Stimulated activated CD8-positive, alpha-beta memory T cell treated with anti-CD3 and anti-CD28 coated beads, Interleukin-15, amount 100 ng/mL, for 1 hour (primary cell): ENCODE measurements at regions not wholly inside any gene's neighbourhood (a gene's known extent, or its start where the extent isn't known, plus 50 kb on each side); places are given as distances from the start of the nearest gene placed in this dataset.
A peak's percentile ranks its signal among the peaks of the same experiment; 100 is the strongest.

ENCODE experiments used
- DNase-seq: peaks from one replicate; pipeline ENCODE4 v3.0.0-alpha.2; 2020; ENCODE audit warnings: low read depth

DNA sequence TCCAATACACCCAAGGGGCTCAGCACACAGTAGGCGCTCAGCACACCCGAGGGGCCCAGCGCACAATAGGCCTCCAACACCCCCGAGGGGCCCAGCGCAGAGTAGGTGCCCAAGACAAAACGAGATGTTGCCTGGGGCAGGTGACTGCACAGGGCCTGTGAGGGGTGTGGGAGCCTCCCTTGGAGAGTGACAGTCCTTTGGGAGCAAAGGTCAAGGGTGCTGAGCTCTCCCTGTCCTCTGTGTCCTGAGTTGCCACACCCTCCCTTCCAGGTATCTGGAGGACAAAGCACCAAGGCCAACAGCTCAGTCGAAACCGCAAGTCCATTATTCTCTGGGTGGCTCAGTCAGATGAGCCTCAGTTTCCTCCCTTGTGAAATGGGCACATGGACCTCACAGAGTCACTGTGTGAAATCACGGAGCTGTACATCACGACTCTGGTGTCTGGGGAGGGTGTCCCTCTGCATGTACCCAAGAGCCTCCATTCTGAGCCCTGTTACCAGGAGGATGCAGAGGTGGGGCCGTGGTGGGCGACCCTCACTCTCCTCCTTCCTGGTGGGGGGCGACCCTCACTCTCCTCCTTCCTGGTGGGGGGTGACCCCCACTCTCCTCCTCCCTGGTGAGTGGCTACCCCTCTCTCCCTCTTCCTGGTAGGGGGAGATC lies 81.3 kb downstream of the FOXL3 start:
- no peak for DNase-seq

DNA sequence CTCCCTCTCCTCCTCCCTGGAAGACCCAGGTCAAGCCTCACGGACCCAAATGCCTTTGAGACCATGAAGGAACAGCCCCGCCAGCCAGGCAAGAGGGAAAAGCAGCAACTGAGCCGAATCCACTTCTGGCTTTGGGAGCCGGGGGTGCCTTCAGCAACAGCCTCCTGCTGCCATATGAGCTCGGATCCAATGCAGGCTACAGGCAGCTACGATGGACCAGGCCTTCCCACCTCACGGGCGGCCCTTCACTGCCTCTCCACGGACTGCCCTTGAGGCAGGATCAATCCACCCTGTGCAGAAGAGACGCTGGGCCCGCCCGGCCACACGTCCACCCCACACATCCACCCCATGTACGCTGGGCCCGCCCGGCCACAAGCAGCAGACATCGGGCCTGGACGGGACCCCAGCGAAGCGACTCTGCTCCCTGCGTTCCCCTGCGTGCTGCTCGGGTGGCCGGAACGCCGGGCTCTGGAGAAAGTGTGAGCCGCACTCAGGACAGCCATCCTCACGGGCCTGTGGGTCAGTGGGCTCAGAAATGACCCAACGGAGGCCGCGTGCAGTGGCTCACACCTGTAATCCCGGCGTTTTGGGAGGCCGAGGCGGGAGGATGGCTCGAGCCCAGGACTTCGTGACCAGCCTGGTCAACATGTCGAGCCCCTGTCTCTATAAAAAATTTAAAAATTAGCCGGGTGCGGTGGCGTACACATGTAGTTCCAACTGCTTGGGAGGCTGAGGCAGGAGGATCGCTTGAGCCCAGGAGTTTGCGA lies 82.0 kb downstream of the FOXL3 start:
- DNase-seq, result no peak

DNA sequence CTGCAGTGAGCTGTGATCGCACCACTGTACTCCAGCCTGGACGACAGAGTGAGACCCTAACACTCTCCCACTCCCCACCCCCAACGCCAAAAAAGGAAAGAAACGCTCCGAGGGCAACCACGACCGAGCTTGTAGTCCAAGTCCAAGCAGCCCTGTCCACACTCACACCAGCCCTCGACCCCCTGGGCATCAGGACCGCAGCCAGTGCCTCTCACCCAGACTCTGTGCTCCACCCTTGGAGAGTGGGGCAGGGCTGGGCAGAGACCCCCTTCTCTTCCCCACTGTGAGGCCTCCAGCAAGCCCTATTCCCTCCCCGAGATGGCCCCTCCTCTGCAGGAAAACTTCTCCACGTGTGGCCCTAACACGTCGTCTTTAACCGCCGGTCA lies 82.6 kb downstream of the FOXL3 start:
- DNase-seq, result no peak

DNA sequence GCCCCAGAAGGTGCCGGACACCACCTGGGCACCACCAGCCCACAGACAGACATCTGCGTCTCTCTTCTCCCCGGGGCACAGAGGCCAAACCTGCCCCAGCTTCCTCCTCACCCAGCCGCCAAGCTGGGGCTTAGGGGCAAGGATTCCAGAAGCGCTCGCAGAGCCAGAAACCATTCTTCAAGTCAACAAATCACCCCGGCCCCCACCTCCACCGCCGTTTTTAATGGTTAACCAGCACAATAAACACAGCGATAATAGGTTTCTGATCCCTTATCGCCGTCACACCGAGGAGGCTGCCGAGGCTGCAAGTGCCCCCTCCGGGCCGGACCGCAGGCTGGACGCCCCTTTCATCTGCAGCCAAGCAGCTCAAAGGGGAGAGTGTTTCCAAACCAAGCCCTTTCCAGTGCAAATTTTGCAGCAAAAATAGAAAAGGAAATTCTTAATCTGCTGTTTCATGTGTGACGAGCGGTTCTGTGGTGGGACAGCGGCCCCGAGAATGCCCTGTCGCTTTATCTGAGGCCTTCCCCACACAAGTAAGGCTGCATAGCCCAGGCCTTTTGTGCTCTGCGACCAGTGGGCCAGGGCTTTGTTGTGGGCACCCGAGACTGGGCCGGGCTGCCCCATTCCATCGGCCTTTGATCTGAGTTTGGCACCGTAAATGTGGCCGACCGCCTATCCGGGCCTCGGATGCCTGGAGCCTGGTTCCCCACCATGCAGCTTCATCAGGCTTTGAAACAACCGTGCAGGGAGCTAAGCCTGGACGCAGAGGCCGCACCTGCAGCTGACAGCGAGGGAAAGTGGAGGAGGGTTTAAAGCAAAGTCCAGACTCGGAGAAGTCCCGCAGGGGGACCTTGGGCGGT lies 83.2 kb downstream of the FOXL3 start:
- DNase-seq, result no peak

DNA sequence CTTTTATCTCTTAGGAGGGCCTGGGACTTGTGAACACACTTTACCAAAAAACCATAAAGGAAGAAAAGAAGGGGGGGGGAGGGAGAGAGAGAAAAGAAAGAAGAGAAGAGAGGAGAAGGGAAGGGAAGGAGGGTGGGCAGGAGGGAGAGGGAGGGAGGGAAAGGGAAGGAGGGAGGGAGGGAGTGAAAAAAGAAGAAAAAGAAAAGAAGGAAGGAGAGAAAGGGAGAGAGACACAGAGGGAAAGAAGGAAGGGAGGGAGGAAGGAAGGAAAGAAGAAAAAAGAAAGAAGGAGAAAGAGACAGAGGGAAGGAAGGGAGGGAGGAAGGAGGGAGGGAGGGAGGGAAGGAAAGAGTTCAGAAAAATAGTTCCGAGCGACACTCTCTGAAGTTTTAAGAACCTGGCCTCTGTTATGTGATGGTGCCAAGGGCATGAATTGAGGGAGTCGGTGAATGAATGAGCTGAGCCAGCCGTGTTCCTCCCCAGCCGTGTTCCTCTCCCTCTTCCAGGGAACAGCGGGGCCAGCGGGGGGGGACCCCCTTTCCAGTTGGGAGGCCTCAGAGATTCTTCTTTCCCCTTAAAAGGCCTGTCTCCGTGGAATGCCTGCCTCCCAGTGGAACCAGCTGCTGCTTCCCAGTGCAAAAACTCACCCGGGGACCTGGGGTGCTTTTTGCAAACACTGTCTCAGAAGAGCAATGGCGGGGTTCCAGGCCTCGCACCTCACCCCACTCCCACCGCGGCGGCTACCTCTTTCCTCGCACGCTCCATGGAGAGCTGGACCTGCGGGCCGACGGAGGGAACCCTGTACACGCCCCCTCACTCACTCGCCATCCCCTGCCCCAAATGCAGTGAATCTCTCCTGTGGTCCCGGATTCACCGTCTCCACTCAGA lies 84.1 kb downstream of the FOXL3 start:
- no peak for DNase-seq

DNA sequence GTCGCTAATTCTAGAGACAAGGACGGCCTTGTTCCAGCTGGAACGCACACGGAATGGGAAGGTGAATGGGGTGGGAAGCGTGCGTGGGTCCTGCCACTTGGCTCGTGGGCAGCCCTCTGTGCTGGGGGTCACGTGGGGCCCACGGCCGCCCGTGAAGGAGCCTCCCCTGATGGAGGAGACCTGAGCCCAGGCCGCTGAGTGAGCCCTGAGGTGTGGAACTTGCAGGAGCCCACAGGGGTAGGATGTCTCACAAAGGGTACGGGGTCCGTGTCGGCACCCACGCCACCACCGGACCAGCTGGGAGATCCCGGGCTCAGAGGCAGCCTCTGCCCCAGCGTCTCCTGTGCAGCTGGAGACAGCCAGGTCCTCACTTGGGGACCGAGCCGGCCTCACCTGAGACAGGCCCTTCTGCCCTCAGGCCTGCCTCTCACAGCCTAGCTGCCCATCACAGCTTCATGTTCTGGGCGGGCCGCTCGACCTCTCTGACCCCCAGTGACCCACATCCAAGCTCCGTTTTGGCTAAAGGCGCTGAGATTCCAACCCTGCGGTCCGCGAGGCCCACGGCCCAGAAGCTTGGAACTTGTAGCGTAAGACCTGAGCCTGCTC lies 84.8 kb downstream of the FOXL3 start:
- no peak for DNase-seq

DNA sequence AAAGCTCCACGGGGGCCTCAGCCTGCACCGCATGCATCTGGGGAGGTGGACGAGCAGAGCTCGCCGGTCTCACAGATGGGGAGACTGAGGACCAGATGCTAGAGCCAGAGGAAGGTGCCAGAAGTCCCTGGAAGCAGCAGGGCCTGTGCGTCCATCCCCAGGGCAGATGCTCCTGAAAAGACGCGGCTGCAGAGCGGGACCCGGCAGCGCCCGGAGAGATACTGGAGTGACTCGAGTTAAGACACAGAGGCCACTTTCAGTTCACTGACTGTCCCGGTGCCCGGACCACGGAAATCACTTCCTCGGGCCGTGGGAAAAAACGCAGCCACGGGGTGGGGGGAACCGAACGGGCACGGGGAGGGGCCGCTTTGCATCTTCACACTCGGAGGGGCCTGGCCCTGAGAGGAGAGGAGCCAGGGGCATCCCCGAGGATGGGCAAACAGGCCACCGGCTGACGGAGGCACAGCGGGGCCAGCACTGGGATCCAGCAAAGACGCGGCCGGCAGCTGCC lies 85.4 kb downstream of the FOXL3 start:
- DNase-seq, result no peak

DNA sequence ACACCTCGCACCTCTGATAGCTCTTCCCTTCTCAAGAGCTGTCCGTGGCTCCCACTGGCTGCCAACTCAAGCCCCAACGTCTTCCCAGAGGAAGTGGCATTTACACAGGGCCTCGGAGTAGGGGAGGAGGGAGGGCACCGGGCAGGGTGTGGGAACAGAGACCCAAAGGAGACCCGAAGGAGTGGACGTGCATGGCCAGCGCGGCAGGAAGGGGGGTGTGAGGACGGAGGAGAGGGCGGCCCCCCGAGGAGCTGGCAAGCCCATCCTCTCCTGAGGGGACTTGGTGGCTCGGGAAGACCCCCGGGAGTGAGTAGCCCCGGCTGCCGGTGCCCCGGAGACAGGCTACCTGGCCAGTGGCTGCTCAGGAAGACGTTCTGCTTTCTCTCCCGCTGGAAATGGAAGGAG lies 85.9 kb downstream of the FOXL3 start:
- no peak for DNase-seq

DNA sequence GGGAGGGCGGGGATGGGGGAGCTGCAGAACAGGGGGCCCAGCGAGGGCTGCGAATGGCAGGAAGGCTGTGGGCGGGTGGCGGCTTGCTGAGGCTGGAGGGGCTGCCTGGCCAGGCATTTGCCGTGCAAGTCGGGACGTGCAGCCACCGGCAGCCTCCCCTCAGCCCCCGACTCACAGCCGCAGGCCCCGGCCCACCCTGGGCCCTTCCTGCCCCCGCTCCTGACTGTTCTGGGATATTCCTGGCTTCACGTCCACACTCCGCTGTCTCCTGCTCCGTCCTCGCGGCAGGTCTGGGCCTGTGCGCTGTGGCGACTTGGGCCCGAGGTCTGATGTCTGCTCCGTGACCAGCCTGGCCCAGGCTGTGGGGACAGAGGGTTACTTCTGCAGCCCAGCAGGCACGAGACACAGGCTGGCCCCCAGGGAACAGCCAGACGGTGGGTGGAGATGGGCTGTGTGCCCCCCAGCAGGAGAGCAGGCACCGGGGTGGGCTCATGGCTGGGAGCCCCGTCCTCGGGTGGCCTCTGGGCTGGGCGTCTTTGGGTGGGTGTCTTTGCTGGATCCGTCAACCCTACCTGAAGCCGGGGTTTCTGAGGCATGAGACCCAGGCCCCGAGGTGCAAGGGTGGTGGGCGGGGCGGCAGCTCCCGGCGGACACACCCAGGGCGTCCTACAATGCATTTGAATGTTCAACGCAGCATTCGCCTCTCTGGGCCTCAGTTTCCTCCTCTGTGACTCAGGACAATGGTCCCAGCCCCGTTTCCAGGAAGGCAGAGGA lies 86.5 kb downstream of the FOXL3 start:
- DNase-seq, result no peak

DNA sequence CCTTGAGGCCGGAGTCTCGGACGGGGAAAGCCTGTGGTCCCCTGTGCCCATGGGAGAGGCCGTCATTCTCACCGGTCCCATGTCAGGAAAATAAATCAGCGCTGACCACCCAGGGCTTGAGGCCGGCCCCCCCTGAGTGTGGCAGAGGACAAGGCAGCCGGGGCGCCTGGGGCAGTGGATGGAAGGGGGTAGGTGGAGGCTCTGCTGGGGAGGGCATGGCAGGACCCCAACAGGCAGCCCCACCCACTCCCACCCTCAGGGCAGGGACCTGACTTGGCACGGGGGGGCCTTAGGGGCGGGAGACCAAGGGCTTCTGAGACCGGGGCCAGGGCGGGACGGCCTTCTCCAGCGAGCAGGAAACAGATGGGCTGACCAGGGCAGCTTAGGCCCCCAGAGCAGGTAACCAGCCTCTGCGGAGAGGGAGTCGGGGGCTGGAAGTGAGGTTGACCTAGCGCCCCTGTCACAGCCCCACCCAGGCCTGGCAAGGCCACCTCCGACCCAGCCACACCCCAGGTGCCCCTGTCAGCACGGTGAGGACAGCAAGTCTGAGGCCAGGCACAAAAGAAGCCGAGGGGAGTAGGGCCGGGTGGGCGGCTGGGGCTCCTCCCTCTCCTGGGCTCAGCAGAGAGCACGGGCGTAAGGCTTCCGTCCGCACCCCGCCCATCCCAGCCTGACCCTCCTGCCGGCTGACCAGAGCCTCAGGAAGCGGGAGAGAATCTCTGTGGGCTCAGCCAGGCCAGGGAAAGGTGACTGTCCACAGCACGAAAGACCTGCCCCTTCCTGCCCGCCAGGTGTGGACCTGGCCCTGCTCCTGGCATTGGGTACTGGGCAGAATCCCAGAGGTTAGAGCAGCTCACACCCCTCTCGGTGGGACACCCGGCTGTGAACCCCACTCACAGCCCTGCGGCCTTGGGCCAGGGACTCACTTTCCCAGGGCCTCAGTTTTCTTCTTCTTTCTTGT lies 87.4 kb downstream of the FOXL3 start:
- no peak for DNase-seq

DNA sequence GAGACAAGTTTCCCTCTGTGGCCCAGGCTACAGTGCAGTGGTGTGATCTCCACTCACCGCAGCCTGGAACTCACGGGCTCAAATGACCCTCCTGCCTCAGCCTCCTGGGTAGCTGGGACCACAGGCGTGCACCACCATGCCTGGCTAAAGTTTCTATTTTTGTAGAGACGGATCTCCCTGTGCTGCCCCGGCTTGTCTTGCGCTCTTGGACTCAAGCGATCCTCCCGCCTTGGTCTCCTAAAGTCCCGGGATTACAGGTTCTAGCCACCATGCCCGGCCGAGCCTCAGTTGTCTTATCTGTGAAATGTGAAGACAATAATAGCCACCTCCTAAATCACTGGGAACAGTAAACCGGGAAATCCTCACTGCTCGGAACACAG lies 88.1 kb downstream of the FOXL3 start:
- DNase-seq, result no peak

DNA sequence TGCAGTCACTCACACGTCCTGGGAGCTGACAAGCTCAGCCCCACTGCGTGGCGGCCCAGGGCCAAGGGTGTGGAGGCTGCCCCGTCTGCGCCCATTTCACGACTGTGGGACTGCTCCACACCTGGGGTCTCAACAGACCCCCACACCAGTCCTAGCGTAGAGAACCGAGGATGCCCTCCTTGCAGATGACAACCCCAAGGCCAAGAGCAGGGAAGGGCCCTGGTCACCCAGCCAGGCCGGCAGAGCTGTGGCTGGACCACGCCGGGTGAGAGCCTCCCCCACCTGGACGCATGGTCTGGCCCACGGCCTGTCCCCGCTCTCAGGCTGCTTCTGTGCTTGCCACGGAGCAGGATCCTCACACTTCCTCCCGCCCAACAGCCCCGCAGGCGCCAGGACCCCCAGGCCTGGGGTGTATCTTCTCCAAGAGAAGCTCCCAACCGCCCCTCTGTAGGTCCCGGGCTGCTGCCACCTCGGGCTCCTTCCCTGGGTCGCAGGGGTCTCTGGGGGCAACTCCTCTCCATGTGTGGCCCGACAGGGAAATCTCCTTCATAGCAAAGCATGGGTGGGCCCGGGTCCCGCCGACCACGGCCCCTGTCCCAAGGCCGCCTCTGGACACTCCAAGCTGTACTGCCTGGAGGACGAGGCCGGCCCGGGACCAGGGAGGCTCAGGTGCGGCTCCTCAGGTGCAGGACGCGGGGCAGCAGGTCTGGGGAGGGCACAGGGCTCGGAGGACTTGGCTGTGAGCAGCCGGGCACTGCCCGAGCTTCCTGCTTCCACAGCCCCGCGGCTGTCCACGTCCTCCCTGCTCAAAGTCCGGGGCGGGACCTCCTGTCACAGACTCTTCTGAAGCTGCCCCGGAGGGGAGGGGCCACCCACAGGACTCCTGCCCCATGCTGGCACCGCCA lies 88.8 kb downstream of the FOXL3 start:
- DNase-seq, result no peak

DNA sequence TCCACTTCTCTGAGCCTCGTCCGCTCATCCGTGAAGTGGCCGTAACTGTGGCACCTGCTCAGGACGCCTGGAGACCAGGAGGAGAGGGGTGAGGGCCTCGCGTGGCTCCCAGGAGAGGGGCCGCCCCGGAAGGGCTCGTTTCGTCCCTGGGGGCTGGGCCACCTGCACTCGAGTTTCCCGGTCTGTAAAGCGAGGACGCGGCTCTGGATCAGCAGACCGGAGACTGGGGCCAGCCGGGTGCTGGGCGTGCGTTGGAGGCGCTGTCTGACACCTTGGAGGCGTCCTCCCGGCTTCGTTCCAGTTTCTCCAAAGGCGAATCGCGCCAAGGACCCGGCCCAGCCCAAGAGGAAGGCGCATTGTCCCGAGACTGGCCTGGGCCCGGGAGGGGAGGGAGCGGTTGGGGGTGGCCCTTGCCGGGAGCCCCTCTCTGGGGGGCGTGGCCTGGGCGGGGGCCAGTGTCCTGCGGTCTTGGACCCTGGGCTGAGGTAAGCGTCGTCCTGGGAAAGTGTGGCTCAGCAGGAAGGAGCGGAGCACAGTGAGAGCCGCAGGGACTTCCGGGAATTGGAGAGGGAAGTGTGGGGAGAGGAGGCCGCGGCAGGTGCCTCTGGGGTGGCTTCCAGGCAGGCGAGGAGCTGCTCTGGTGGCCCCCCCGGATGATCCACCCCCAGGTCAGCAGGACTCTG lies 89.6 kb downstream of the FOXL3 start:
- no peak for DNase-seq

DNA sequence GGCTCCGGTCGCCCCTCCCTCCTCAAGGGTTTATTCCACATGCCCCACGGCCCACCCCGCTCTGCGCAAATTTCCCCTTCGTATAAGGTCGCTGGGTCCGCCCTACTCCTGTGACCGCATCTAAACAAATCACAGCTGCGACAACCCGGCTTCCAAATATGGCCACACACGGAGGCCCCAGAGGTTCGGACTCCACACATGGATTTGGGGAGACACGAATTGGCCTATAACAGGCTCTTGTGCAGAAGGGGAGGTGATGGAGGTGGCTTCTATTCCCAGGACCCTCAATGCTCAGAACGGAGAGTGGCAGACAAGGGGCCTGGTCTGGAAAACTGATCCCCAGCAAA lies 90.1 kb downstream of the FOXL3 start:
- DNase-seq, result no peak

DNA sequence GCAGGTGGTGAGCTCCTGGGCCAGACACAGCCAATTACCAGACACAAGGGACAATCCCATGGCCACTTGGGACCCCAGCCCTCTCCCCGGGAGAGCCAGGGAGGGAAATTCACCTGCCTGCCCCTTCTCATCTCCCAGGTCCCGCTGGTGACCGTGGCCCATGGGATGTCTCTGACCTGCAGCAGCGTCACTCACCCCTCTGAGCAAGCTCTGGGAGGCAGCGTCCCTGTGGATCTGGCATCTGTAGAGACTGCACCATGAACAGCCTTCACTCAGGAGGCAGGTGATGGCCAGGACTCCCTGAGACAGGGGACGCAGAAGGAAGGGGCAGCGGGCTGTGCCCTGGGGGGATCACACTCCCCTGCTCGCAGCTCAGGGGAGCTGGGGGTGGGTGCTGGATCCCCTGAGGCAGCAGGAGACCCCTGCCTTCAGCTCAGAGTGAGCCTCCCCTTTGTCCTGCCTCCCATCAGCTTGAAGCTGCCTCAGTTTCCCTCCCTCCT lies 90.8 kb downstream of the FOXL3 start:
- no peak for DNase-seq

DNA sequence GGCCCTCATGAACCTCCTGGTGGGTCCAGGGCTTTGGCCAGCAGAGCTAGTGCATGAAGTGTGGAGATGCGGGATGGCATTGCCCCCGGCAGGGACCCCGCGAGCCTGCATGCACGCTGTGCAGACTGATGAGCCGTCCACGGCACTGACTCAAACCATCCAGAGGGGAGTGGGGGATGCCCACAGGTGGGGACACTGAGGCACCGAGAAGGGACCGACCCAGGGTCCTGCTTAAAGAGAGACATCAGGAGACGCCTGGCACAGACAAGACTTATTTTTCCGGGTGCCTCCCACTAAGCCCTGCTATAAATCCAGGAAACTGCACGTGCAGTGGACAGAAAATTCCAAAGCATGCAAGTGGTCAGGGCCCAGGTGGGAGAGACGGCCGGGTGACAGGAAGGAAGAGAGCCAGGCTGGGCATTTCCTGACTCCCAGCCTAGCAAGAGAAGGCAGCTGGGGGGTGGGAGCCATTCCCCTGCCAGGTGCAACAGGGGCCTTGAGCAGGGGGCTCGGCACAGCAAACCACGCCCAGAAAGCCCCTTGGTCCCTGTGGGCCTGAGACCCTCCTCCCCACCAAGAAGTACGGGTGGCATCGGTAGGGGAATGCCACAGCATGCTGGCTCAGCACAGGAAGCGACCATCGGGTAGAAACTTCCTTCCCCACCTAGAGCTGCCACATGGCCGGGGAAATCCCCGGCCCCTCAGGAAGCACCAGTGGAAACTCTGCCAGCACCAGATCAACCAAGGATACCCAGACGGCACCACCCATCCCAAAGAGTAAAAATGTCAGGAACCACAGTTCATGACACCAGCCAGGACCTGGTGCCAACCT lies 91.5 kb downstream of the FOXL3 start:
- DNase-seq, result peak; percentile 9

DNA sequence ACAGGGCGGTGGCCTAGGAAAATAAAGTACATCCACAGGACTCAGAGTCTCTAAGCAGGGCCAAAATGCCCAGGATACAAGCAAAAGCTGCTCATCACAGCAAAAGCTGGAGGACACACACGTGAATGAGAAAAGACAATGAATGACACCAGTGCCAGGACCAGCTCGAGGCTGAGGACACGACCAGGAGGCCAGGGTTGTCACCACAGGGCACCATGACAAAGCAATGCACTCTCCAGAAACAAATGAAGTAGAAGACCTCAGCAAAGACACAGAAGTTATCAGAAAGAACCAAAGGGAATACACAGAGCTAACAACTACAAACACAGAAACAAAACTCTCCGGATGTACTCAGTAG lies 92.1 kb downstream of the FOXL3 start:
- no peak for DNase-seq
